Endothelial cell (in vitro differentiated cells): ENCODE measurements at regions not wholly inside any gene's neighbourhood (a gene's known extent, or its start where the extent isn't known, plus 50 kb on each side); places are given as distances from the start of the nearest gene placed in this dataset.

Experiments
- DNase-seq: peaks from one replicate; pipeline ENCODE4 v3.0.0; 2021; ENCODE audit warnings: low spot score
- H3K27ac Mint-ChIP-seq: one replicate; pipeline ENCODE4 v1.8.0; 2021; ENCODE audit warnings: mixed read lengths, inconsistent platforms; ENCODE audit not compliant: unreplicated experiment
- H3K27me3 Mint-ChIP-seq: one replicate; pipeline ENCODE4 v1.8.0; 2021; ENCODE audit warnings: mild to moderate bottlenecking, moderate library complexity, mixed read lengths, inconsistent platforms; ENCODE audit not compliant: unreplicated experiment
- H3K36me3 Mint-ChIP-seq: one replicate; pipeline ENCODE4 v1.8.0; 2021; ENCODE audit warnings: mild to moderate bottlenecking, low read depth, mixed read lengths, inconsistent platforms; ENCODE audit not compliant: unreplicated experiment
- H3K4me1 Mint-ChIP-seq: one replicate; pipeline ENCODE4 v1.8.0; 2021; ENCODE audit warnings: mild to moderate bottlenecking, mixed read lengths, inconsistent platforms; ENCODE audit not compliant: unreplicated experiment
- H3K4me3 Mint-ChIP-seq: one replicate; pipeline ENCODE4 v1.8.0; 2021; ENCODE audit warnings: mild to moderate bottlenecking, mixed read lengths, inconsistent platforms; ENCODE audit not compliant: unreplicated experiment
- H3K9me3 Mint-ChIP-seq: one replicate; pipeline ENCODE4 v1.8.0; 2021; ENCODE audit warnings: mixed read lengths, inconsistent platforms; ENCODE audit not compliant: unreplicated experiment
- TF ChIP-seq, protein P1 (sequence below): fragments of 200-600 bp; sonication (generic); IDR thresholded peaks from one replicate; pipeline ENCODE4 v1.5.0; 2021; ENCODE audit warnings: antibody characterized with exemption; ENCODE audit not compliant: unreplicated experiment

DNA sequence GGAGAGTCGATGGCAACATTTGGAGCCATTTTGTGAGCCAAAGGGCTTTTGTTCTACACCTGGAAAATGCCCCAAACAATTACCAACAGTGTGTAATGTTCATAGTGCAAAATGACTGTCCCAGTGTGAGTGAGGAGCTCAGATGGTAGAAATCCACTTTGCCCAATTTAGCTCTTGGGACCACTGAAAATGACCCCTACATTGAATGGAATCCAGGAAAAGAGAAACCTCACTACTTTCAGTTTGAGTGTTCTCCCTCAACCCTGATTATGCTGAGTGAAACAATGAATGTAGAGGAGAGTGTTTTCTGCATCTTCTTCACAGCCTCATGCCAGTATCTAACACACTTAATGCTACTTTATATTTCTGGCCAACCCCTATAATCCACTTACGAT lies 84.9 kb upstream of the NRN1 start:
- H3K4me1 Mint-ChIP-seq: no peaks in the 10 kb centered on the region

DNA sequence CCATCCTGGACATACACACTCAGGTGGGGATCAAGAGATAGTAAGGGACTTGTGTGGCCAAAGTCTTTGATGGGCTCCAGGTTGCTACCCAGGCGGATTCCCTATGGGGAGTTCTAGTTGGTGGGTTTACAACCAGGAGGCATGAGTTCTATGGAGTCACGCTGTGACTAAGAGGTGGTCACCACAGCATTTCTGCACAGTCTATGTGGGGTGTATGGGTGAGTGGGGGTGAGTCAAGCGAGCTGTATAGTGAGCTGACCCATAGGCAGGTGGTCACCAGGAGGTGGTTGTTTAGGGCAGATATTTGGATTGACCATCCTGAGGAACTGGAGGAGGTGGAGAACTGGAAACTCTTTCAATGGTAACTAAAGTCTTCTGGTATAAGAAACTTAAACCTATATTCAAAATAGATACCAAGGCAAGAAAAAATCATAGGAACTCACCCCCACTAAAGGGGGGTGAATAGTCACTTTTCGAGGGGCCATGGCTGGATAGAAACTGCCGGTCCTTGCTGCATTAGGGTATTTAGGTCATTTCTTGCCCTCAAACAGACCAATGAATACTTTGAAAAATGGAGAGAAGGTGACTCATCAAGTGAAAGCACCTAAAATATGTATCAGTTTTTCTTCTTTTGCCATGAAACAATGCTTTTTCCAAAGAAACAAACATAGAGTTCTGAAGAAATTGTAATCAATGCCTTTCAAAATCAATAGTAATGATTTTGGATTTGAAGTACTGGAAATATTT lies 84.3 kb upstream of the NRN1 start:
- Mint-ChIP-seq H3K4me3 (no peak overlapping the region), H3K4me1 (no peaks in the 10 kb centered on the region), H3K9me3 (no peaks in the 10 kb centered on the region), H3K27me3 (no peaks in the 10 kb centered on the region), H3K36me3 (no peaks in the 10 kb centered on the region), H3K27ac (no peak overlapping the region)
- TF ChIP-seq, protein P1, sequence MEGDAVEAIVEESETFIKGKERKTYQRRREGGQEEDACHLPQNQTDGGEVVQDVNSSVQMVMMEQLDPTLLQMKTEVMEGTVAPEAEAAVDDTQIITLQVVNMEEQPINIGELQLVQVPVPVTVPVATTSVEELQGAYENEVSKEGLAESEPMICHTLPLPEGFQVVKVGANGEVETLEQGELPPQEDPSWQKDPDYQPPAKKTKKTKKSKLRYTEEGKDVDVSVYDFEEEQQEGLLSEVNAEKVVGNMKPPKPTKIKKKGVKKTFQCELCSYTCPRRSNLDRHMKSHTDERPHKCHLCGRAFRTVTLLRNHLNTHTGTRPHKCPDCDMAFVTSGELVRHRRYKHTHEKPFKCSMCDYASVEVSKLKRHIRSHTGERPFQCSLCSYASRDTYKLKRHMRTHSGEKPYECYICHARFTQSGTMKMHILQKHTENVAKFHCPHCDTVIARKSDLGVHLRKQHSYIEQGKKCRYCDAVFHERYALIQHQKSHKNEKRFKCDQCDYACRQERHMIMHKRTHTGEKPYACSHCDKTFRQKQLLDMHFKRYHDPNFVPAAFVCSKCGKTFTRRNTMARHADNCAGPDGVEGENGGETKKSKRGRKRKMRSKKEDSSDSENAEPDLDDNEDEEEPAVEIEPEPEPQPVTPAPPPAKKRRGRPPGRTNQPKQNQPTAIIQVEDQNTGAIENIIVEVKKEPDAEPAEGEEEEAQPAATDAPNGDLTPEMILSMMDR: no peak
- no peak for DNase-seq

More for the DNA sequence above, 84.9 kb upstream of the NRN1 start:
- no peaks in the 10 kb centered on the region for H3K9me3 Mint-ChIP-seq
- H3K27me3 Mint-ChIP-seq: no peaks in the 10 kb centered on the region
- H3K4me3 Mint-ChIP-seq: no peak overlapping the region
- DNase-seq: no peak
- TF ChIP-seq, protein P1: no peak
- H3K36me3 Mint-ChIP-seq: no peaks in the 10 kb centered on the region
- H3K27ac Mint-ChIP-seq: no peak overlapping the region

DNA sequence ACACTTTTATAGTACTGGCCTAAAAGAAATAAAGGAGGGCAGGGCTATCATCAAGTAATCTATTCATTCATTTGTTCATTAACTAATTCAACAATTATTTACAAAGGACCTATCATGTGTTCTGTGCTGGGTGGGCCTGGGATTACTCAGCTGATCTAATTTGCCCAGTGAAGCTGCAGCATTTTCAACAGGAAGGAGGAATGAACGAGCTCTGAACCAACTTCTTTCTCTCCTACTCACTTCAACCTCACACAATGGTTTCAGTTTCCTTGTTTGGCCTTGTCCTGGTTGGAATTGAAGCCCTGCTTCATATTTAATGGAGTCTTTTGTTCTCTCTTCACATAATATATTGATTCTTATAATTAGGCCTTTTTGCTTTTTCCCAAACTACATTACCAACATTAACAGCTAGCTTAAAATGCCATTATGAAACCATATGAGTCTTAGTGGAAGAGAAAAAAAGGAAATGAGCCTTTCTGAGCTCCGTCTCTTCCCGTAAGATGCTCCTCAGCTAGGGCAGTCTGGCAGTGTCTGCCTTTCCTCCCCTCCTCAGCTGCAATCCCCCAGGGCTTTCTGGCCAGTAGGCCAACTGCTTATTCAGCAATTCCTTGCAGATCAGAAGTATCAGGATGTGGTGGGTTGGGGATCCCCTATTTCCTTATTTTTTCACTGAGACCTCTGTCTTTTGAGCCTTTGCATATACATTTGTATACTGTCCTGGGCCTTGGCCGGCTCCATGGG lies 79.4 kb upstream of the NRN1 start:
- no peak overlapping the region for H3K27ac Mint-ChIP-seq

DNA sequence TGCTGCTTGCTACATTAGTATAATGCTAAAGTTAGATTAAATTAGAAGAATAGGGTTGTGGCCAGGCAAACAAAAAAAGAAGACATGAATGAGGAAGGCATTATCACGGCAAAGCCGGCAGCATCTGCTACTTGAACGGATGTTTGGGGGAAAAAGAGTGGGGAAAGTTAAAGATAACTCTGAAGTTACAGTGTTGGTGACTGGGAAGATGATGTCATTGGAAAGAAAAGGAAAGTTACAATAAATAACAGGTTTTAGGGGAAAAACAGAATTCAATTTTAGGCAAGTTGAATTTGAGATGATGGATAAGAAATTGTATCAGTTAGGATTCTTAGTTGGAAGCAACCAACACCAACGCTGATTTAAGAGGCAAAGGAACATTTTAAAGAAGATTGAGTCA lies 74.2 kb upstream of the NRN1 start:
- H3K4me1 Mint-ChIP-seq: no peaks in the 10 kb centered on the region
- peaks cover 1% of the 10 kb centered on the region for H3K27me3 Mint-ChIP-seq

More for the DNA sequence above, 79.4 kb upstream of the NRN1 start:
- no peaks in the 10 kb centered on the region for H3K4me1 Mint-ChIP-seq
- H3K27me3 Mint-ChIP-seq: peaks cover 1% of the 10 kb centered on the region
- no peaks in the 10 kb centered on the region for H3K9me3 Mint-ChIP-seq
- DNase-seq: no peak
- TF ChIP-seq, protein P1: no peak
- no peak overlapping the region for H3K4me3 Mint-ChIP-seq
- peaks cover 4% of the 10 kb centered on the region for H3K36me3 Mint-ChIP-seq

More for the DNA sequence above, 74.2 kb upstream of the NRN1 start:
- Mint-ChIP-seq H3K4me3 (no peak overlapping the region), H3K27ac (no peak overlapping the region), H3K36me3 (peaks cover 4% of the 10 kb centered on the region), H3K9me3 (no peaks in the 10 kb centered on the region)
- DNase-seq: no peak
- TF ChIP-seq, protein P1: no peak
